GM23338 (cell line): ENCODE measurements at regions not wholly inside any gene's neighbourhood (a gene's known extent, or its start where the extent isn't known, plus 50 kb on each side); places are given as distances from the start of the nearest gene placed in this dataset.

Source experiments
- EZH2 ChIP-seq: fragments of 200-600 bp; sonication (generic); IDR thresholded peaks from one replicate; pipeline ENCODE4 v1.8.0; 2017; ENCODE audit warnings: antibody characterized with exemption, mild to moderate bottlenecking, low read depth; ENCODE audit not compliant: unreplicated experiment
- EZH2phosphoT487 ChIP-seq: fragments of 200-600 bp; sonication (generic); IDR thresholded peaks from one replicate; pipeline ENCODE4 v1.8.1; 2018; ENCODE audit warnings: antibody characterized with exemption; ENCODE audit not compliant: unreplicated experiment
- JUNB ChIP-seq: IDR thresholded peaks from one replicate; pipeline ENCODE4 v1.6.1; 2016; ENCODE audit warnings: antibody characterized with exemption; ENCODE audit not compliant: unreplicated experiment
- TF ChIP-seq, protein P1 (sequence below), 2 experiments: fragments of 200-600 bp in 1 of 2; sonication (generic) in 1 of 2; conservative IDR thresholded peaks; 2 replicates each; pipeline versions ENCODE4 v1.5.1 to v1.6.1; 2016 to 2017; ENCODE audit warnings: antibody characterized with exemption in 2 of 2, low read depth in 2 of 2, mild to moderate bottlenecking in 2 of 2, moderate library complexity in 1 of 2
- TF ChIP-seq, protein P2 (sequence below): IDR thresholded peaks from 2 replicates; pipeline ENCODE4 v1.6.1; 2016; ENCODE audit warnings: antibody characterized with exemption
- TF ChIP-seq, protein P3 (sequence below): IDR thresholded peaks from one replicate; pipeline ENCODE4 v1.6.1; 2018; ENCODE audit warnings: antibody characterized with exemption; ENCODE audit not compliant: unreplicated experiment

DNA sequence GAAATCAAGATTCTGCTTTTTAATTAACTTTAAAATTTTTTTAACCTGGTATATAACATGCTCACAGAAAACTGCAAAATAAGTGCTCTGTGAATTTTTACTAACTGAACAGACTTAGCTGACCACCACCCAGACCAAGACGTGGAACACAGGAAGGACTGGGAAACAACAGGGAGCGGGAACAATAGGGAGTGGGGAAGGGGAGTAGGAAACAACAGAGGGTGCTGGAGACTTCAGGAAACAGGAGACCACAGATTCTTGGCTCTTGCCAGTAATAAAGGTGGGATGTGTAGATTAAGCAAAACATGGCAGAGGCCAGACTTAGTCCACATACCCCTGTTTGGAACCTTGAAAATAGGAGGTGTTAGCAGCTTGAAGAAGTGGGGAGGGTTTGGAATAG is 51.4 kb upstream of the TMCC3 start:
- TF ChIP-seq, protein P1, sequence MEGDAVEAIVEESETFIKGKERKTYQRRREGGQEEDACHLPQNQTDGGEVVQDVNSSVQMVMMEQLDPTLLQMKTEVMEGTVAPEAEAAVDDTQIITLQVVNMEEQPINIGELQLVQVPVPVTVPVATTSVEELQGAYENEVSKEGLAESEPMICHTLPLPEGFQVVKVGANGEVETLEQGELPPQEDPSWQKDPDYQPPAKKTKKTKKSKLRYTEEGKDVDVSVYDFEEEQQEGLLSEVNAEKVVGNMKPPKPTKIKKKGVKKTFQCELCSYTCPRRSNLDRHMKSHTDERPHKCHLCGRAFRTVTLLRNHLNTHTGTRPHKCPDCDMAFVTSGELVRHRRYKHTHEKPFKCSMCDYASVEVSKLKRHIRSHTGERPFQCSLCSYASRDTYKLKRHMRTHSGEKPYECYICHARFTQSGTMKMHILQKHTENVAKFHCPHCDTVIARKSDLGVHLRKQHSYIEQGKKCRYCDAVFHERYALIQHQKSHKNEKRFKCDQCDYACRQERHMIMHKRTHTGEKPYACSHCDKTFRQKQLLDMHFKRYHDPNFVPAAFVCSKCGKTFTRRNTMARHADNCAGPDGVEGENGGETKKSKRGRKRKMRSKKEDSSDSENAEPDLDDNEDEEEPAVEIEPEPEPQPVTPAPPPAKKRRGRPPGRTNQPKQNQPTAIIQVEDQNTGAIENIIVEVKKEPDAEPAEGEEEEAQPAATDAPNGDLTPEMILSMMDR (conservative IDR thresholded peaks at IDR 0.05; ENCODE audit: low read depth in 2 of 2) = no peak
- TF ChIP-seq JUNB (no peak), EZH2phosphoT487 (no peak), EZH2 (no peak)
- TF ChIP-seq, protein P2, sequence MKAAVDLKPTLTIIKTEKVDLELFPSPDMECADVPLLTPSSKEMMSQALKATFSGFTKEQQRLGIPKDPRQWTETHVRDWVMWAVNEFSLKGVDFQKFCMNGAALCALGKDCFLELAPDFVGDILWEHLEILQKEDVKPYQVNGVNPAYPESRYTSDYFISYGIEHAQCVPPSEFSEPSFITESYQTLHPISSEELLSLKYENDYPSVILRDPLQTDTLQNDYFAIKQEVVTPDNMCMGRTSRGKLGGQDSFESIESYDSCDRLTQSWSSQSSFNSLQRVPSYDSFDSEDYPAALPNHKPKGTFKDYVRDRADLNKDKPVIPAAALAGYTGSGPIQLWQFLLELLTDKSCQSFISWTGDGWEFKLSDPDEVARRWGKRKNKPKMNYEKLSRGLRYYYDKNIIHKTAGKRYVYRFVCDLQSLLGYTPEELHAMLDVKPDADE = no peak
- TF ChIP-seq, protein P3, sequence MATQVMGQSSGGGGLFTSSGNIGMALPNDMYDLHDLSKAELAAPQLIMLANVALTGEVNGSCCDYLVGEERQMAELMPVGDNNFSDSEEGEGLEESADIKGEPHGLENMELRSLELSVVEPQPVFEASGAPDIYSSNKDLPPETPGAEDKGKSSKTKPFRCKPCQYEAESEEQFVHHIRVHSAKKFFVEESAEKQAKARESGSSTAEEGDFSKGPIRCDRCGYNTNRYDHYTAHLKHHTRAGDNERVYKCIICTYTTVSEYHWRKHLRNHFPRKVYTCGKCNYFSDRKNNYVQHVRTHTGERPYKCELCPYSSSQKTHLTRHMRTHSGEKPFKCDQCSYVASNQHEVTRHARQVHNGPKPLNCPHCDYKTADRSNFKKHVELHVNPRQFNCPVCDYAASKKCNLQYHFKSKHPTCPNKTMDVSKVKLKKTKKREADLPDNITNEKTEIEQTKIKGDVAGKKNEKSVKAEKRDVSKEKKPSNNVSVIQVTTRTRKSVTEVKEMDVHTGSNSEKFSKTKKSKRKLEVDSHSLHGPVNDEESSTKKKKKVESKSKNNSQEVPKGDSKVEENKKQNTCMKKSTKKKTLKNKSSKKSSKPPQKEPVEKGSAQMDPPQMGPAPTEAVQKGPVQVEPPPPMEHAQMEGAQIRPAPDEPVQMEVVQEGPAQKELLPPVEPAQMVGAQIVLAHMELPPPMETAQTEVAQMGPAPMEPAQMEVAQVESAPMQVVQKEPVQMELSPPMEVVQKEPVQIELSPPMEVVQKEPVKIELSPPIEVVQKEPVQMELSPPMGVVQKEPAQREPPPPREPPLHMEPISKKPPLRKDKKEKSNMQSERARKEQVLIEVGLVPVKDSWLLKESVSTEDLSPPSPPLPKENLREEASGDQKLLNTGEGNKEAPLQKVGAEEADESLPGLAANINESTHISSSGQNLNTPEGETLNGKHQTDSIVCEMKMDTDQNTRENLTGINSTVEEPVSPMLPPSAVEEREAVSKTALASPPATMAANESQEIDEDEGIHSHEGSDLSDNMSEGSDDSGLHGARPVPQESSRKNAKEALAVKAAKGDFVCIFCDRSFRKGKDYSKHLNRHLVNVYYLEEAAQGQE = no peak
